ENCODE measurements at regions not wholly inside any gene's neighbourhood (a gene's known extent, or its start where the extent isn't known, plus 50 kb on each side); places are given as distances from the start of the nearest gene placed in this dataset.

DNA sequence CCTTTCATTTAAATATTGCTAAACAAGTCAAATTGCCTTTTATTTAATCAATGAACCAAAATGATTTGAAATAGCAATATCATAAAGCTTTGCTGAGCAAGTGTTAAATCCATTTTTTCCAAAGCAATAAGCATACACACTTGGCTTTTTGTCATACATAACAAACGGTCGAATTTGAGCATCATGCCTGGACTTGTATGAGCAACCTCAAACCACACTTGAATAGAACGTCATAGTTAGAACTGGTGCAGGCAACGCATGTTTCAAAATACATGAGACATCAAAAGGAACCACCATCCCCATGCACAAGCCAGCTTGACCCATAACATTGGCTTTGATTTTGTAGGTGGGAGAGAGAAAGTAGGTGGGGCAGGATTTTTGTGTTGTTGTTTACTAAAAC is 812.3 kb upstream of the FRG1 start:
- TF ChIP-seq TAF1 (IDR thresholded peaks at IDR 0.05; ENCODE audit: borderline replicate concordance, insufficient read depth, low read length), result no peak
- no peak for TF ChIP-seq FOXP2 (optimal IDR thresholded peaks at IDR 0.05; ENCODE audit: borderline replicate concordance, extremely low read depth, extremely low read length, insufficient read depth)
- TF ChIP-seq POLR2AphosphoS5 (IDR thresholded peaks at IDR 0.05; ENCODE audit: low read depth, low read length), result no peak
- TF ChIP-seq SIN3A (IDR thresholded peaks at IDR 0.05; ENCODE audit: borderline replicate concordance, insufficient read depth, low read length), result no peak
- TF ChIP-seq, protein P1, sequence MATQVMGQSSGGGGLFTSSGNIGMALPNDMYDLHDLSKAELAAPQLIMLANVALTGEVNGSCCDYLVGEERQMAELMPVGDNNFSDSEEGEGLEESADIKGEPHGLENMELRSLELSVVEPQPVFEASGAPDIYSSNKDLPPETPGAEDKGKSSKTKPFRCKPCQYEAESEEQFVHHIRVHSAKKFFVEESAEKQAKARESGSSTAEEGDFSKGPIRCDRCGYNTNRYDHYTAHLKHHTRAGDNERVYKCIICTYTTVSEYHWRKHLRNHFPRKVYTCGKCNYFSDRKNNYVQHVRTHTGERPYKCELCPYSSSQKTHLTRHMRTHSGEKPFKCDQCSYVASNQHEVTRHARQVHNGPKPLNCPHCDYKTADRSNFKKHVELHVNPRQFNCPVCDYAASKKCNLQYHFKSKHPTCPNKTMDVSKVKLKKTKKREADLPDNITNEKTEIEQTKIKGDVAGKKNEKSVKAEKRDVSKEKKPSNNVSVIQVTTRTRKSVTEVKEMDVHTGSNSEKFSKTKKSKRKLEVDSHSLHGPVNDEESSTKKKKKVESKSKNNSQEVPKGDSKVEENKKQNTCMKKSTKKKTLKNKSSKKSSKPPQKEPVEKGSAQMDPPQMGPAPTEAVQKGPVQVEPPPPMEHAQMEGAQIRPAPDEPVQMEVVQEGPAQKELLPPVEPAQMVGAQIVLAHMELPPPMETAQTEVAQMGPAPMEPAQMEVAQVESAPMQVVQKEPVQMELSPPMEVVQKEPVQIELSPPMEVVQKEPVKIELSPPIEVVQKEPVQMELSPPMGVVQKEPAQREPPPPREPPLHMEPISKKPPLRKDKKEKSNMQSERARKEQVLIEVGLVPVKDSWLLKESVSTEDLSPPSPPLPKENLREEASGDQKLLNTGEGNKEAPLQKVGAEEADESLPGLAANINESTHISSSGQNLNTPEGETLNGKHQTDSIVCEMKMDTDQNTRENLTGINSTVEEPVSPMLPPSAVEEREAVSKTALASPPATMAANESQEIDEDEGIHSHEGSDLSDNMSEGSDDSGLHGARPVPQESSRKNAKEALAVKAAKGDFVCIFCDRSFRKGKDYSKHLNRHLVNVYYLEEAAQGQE (IDR thresholded peaks at IDR 0.05; ENCODE audit: insufficient read depth in 1 of 2, low read depth in 2 of 2, low read length in 2 of 2), result no peak

DNA sequence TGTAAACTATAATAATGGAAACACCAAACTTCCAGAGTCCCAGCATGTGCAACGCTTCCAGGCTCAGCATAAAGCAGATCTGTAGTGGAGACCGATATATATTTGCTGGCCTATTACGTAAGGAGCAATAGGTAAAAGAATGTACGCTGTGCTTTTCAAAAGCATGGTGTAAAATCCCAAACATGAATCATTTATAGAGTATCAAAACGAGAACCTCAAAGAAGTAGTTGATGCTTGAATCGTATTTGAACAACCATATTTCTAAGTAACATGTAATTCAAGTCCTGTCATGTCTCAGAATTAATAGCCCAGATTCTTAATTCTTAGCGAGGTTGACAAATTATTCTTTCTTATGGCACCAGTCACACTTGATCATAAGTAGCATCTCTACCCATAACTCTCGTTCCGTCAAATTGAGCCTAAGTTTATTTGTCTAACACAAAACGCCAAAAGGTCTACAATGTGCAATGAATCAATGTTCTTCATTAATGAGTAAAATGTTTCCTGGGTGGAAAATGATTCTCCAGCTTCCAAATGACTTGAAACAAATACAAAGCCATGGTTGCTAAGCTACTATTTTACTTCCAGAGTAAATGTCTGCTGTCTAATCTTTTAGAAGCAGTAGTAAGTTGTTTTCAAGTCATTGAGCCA is 811.5 kb upstream of the FRG1 start:
- TF ChIP-seq TAF1 (IDR thresholded peaks at IDR 0.05; ENCODE audit: borderline replicate concordance, insufficient read depth, low read length), result no peak
- TF ChIP-seq, protein P1 (IDR thresholded peaks at IDR 0.05; ENCODE audit: insufficient read depth in 1 of 2, low read depth in 2 of 2, low read length in 2 of 2), result no peak
- TF ChIP-seq SIN3A (IDR thresholded peaks at IDR 0.05; ENCODE audit: borderline replicate concordance, insufficient read depth, low read length), result no peak

DNA sequence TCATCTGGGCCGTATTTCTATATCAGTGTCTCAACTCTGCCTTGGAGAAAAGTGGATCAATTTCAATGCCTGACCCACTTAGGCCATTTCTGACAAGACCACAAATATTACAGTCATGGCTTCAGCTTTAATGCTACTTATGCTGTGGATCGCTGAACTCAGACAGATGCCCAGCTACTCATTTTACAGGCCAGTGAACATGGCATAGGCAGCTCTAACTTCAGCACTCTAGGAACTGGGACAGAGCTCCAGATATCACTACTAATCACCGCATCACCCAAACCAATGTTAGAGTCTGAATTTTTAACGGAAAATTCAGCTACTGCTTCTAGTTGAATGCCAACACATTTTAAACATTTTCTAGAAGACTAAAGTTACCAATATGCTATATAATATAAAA is 809.6 kb upstream of the FRG1 start:
- TF ChIP-seq TAF1 (IDR thresholded peaks at IDR 0.05; ENCODE audit: borderline replicate concordance, insufficient read depth, low read length) (no peak), POLR2AphosphoS5 (IDR thresholded peaks at IDR 0.05; ENCODE audit: low read depth, low read length) (no peak), SIN3A (IDR thresholded peaks at IDR 0.05; ENCODE audit: borderline replicate concordance, insufficient read depth, low read length) (no peak), FOXP2 (optimal IDR thresholded peaks at IDR 0.05; ENCODE audit: borderline replicate concordance, extremely low read depth, extremely low read length, insufficient read depth) (no peak)
- TF ChIP-seq, protein P1 (IDR thresholded peaks at IDR 0.05; ENCODE audit: insufficient read depth in 1 of 2, low read depth in 2 of 2, low read length in 2 of 2), result peak in 1 of 2 experiments; percentile 80; a peak in 2 of 4 replicates

DNA sequence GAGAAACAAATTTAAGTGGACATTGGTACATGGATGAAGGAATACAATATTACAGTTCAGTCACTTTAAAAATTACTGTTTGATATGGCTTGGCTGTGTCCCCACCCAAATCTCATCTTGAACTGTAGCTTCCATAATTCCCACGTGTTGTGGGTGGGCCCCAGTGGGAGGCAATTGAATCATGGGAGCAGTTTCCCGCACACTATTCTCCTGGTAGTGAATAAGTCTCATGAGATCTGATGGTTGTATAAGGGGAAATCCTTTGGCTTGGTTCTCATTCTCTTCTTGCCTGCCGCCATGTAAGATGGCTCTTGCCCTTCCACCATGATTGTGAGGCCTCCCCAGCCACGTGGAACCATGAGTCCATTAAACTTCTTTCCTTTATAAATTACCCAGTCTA is 804.2 kb upstream of the FRG1 start:
- TF ChIP-seq, protein P1 (IDR thresholded peaks at IDR 0.05; ENCODE audit: insufficient read depth in 1 of 2, low read depth in 2 of 2, low read length in 2 of 2), result no peak
- no peak for TF ChIP-seq SIN3A (IDR thresholded peaks at IDR 0.05; ENCODE audit: borderline replicate concordance, insufficient read depth, low read length)
- TF ChIP-seq TAF1 (IDR thresholded peaks at IDR 0.05; ENCODE audit: borderline replicate concordance, insufficient read depth, low read length), result no peak
- TF ChIP-seq POLR2AphosphoS5 (IDR thresholded peaks at IDR 0.05; ENCODE audit: low read depth, low read length), result no peak
- TF ChIP-seq FOXP2 (optimal IDR thresholded peaks at IDR 0.05; ENCODE audit: borderline replicate concordance, extremely low read depth, extremely low read length, insufficient read depth), result no peak
